Astrocyte (in vitro differentiated cells and primary cell): ENCODE measurements at regions not wholly inside any gene's neighbourhood (a gene's known extent, or its start where the extent isn't known, plus 50 kb on each side); places are given as distances from the start of the nearest gene placed in this dataset.

Source experiments
- DNase-seq: peaks from one replicate; pipeline ENCODE4 v3.0.0-alpha.2; 2010; ENCODE audit warnings: low read depth
- FAIRE-seq: peaks from 2 replicates; lab custom pipeline; 2011; peaks lifted over from hg19 to GRCh38; lab: Jason Lieb, UNC
- H2AFZ ChIP-seq: 2 replicates; pipeline ENCODE4 v1.6.0; 2012; ENCODE audit warnings: low read depth, low read length, inconsistent platforms
- H3K27ac ChIP-seq: 2 replicates; pipeline ENCODE4 v1.5.1; 2011; ENCODE audit warnings: low read depth, low read length, inconsistent platforms
- H3K27me3 ChIP-seq: 2 replicates; pipeline ENCODE4 v1.6.0; 2011; ENCODE audit warnings: low read length, inconsistent platforms; ENCODE audit not compliant: insufficient read depth
- H3K36me3 ChIP-seq: 2 replicates; pipeline ENCODE4 v1.5.1; 2011; ENCODE audit warnings: low read length, inconsistent platforms; ENCODE audit not compliant: insufficient read depth
- H3K4me1 ChIP-seq: 2 replicates; pipeline ENCODE4 v1.5.1; 2011; ENCODE audit warnings: low read length, inconsistent platforms; ENCODE audit not compliant: insufficient read depth
- H3K4me2 ChIP-seq: 2 replicates; pipeline ENCODE4 v1.6.0; 2012; ENCODE audit warnings: low read length, inconsistent platforms
- H3K4me3 ChIP-seq: 2 replicates; pipeline ENCODE4 v1.5.1; 2011; ENCODE audit warnings: low read depth, mild to moderate bottlenecking, low read length, inconsistent platforms; ENCODE audit not compliant: insufficient read depth
- H3K79me2 ChIP-seq: 2 replicates; pipeline ENCODE4 v1.6.0; 2012; ENCODE audit warnings: mild to moderate bottlenecking, low read length, inconsistent platforms; ENCODE audit not compliant: insufficient read depth
- H3K9ac ChIP-seq: 2 replicates; pipeline ENCODE4 v1.6.0; 2012; ENCODE audit warnings: mild to moderate bottlenecking, low read length, inconsistent platforms
- H3K9me3 ChIP-seq: 2 replicates; pipeline ENCODE4 v1.5.1; 2012; ENCODE audit warnings: low read depth, mild to moderate bottlenecking, low read length, inconsistent platforms; ENCODE audit not compliant: insufficient read depth
- H4K20me1 ChIP-seq: 2 replicates; pipeline ENCODE4 v1.6.0; 2012; ENCODE audit warnings: low read length, inconsistent platforms; ENCODE audit not compliant: insufficient read depth
- H3K27ac Mint-ChIP-seq: one replicate; pipeline ENCODE4 v1.8.0; 2021; ENCODE audit warnings: mild to moderate bottlenecking, mixed read lengths; ENCODE audit not compliant: unreplicated experiment
- H3K27me3 Mint-ChIP-seq: one replicate; pipeline ENCODE4 v1.8.0; 2021; ENCODE audit warnings: low read depth, mixed read lengths; ENCODE audit not compliant: unreplicated experiment
- H3K36me3 Mint-ChIP-seq: one replicate; pipeline ENCODE4 v1.8.0; 2021; ENCODE audit warnings: low read depth, mixed read lengths; ENCODE audit not compliant: unreplicated experiment
- H3K4me1 Mint-ChIP-seq: one replicate; pipeline ENCODE4 v1.8.0; 2021; ENCODE audit warnings: low read depth, mixed read lengths; ENCODE audit not compliant: unreplicated experiment
- H3K4me3 Mint-ChIP-seq: one replicate; pipeline ENCODE4 v1.8.0; 2021; ENCODE audit warnings: mild to moderate bottlenecking, moderate library complexity, mixed read lengths; ENCODE audit not compliant: unreplicated experiment
- H3K9me3 Mint-ChIP-seq: one replicate; pipeline ENCODE4 v1.8.0; 2021; ENCODE audit warnings: mild to moderate bottlenecking, mixed read lengths; ENCODE audit not compliant: unreplicated experiment
- CTCF ChIP-seq: IDR thresholded peaks from 2 replicates; pipeline ENCODE4 v1.5.1; 2011; ENCODE audit warnings: low read depth, mild to moderate bottlenecking, inconsistent platforms, low read length, moderate library complexity; ENCODE audit not compliant: insufficient read depth
- EZH2 ChIP-seq: IDR thresholded peaks from 2 replicates; pipeline ENCODE4 v1.6.1; 2012; ENCODE audit warnings: mild to moderate bottlenecking, low read length, inconsistent platforms; ENCODE audit not compliant: insufficient read depth

GRCh38 chr6:91575032-91575431 is 988.2 kb upstream of the MAP3K7 start:
- no peak overlapping the region for H3K4me3 Mint-ChIP-seq
- Histone ChIP-seq H4K20me1 (no peaks in the 10 kb centered on the region), H3K4me2 (no peak overlapping the region), H3K27me3 (no peaks in the 10 kb centered on the region), H3K9ac (no peak overlapping the region), H3K4me1 (no peaks in the 10 kb centered on the region), H3K4me3 (no peak overlapping the region), H3K79me2 (no peaks in the 10 kb centered on the region), H3K36me3 (no peaks in the 10 kb centered on the region), H3K27ac (no peak overlapping the region), H2AFZ (no peak overlapping the region), H3K9me3 (no peaks in the 10 kb centered on the region)
- DNase-seq, result no peak
- TF ChIP-seq EZH2 (no peak), CTCF (no peak)
- no peak for FAIRE-seq
- H3K36me3 Mint-ChIP-seq, result no peaks in the 10 kb centered on the region
- no peaks in the 10 kb centered on the region for H3K4me1 Mint-ChIP-seq
- no peaks in the 10 kb centered on the region for H3K9me3 Mint-ChIP-seq
- H3K27me3 Mint-ChIP-seq, result no peaks in the 10 kb centered on the region
- H3K27ac Mint-ChIP-seq, result no peak overlapping the region

- Mint-ChIP-seq H3K27ac (no peak overlapping the region), H3K36me3 (no peaks in the 10 kb centered on the region), H3K27me3 (no peaks in the 10 kb centered on the region), H3K4me3 (no peak overlapping the region), H3K4me1 (no peaks in the 10 kb centered on the region), H3K9me3 (no peaks in the 10 kb centered on the region)
- no peak overlapping the region for H3K4me2 ChIP-seq
- FAIRE-seq, result no peak
- H4K20me1 ChIP-seq, result no peaks in the 10 kb centered on the region
- no peaks in the 10 kb centered on the region for H3K9me3 ChIP-seq
- H3K4me1 ChIP-seq, result no peaks in the 10 kb centered on the region
- H2AFZ ChIP-seq, result no peak overlapping the region
- no peak overlapping the region for H3K27ac ChIP-seq
- H3K9ac ChIP-seq, result no peak overlapping the region
- no peaks in the 10 kb centered on the region for H3K27me3 ChIP-seq
- TF ChIP-seq CTCF (no peak), EZH2 (no peak)
- H3K79me2 ChIP-seq, result no peaks in the 10 kb centered on the region
- no peak for DNase-seq
- no peak overlapping the region for H3K4me3 ChIP-seq
- no peaks in the 10 kb centered on the region for H3K36me3 ChIP-seq
Observed at GRCh38 chr6:91573826-91574416, 987.0 kb upstream of the MAP3K7 start.

GRCh38 chr6:91572878-91573277 is 986.0 kb upstream of the MAP3K7 start:
- H3K36me3 Mint-ChIP-seq, result no peaks in the 10 kb centered on the region
- no peaks in the 10 kb centered on the region for H3K9me3 ChIP-seq
- H3K4me1 Mint-ChIP-seq, result no peaks in the 10 kb centered on the region
- H3K4me1 ChIP-seq, result no peaks in the 10 kb centered on the region
- no peaks in the 10 kb centered on the region for H4K20me1 ChIP-seq
- no peak overlapping the region for H3K4me3 ChIP-seq
- H3K9ac ChIP-seq, result no peak overlapping the region
- H3K27ac Mint-ChIP-seq, result no peak overlapping the region
- H3K27me3 Mint-ChIP-seq, result no peaks in the 10 kb centered on the region
- H3K4me2 ChIP-seq, result no peak overlapping the region
- no peak overlapping the region for H3K4me3 Mint-ChIP-seq
- no peak for DNase-seq
- no peaks in the 10 kb centered on the region for H3K79me2 ChIP-seq
- H3K9me3 Mint-ChIP-seq, result no peaks in the 10 kb centered on the region
- no peak overlapping the region for H2AFZ ChIP-seq
- H3K27ac ChIP-seq, result no peak overlapping the region
- no peak for FAIRE-seq
- TF ChIP-seq EZH2, result no peak
- no peak for TF ChIP-seq CTCF
- H3K36me3 ChIP-seq, result no peaks in the 10 kb centered on the region
- H3K27me3 ChIP-seq, result no peaks in the 10 kb centered on the region
